HEK293 (cell line): ENCODE measurements at regions not wholly inside any gene's neighbourhood (a gene's known extent, or its start where the extent isn't known, plus 50 kb on each side); places are given as distances from the start of the nearest gene placed in this dataset.

ENCODE experiments used
- KLF1 ChIP-seq: fragments of 450-650 bp; formaldehyde crosslinking; IDR thresholded peaks from 2 replicates; pipeline ENCODE4 v1.5.1; 2016; ENCODE audit warnings: missing biosample characterization, missing genetic modification characterization
- KLF16 ChIP-seq: fragments of 450-650 bp; formaldehyde crosslinking; IDR thresholded peaks from 2 replicates; pipeline ENCODE4 v1.5.1; 2017; ENCODE audit warnings: missing biosample characterization, missing genetic modification characterization
- OSR2 ChIP-seq: fragments of 450-650 bp; formaldehyde crosslinking; IDR thresholded peaks from 2 replicates; pipeline ENCODE4 v1.5.1; 2016; ENCODE audit warnings: missing biosample characterization, missing genetic modification characterization
- ZBTB7A ChIP-seq: fragments of 450-650 bp; formaldehyde crosslinking; IDR thresholded peaks from 2 replicates; pipeline ENCODE4 v1.5.1; 2016; ENCODE audit warnings: low read depth, missing biosample characterization, missing genetic modification characterization
- ZNF23 ChIP-seq: fragments of 450-650 bp; formaldehyde crosslinking; IDR thresholded peaks from 2 replicates; pipeline ENCODE4 v1.5.1; 2016; ENCODE audit warnings: missing biosample characterization, missing genetic modification characterization, borderline replicate concordance
- ZNF521 ChIP-seq: fragments of 450-650 bp; formaldehyde crosslinking; IDR thresholded peaks from 2 replicates; pipeline ENCODE4 v1.5.1; 2017; ENCODE audit warnings: missing biosample characterization, mild to moderate bottlenecking, missing genetic modification characterization
- ZNF776 ChIP-seq: fragments of 450-650 bp; formaldehyde crosslinking; IDR thresholded peaks from 2 replicates; pipeline ENCODE4 v1.5.0; 2017; ENCODE audit warnings: missing biosample characterization, missing genetic modification characterization, borderline replicate concordance
- ZSCAN30 ChIP-seq: fragments of 450-650 bp; IDR thresholded peaks from 2 replicates; pipeline ENCODE4 v1.5.1; 2018; ENCODE audit warnings: missing biosample characterization, mild to moderate bottlenecking, missing genetic modification characterization, moderate library complexity
- TF ChIP-seq, protein P1 (sequence below): fragments of 450-650 bp; formaldehyde crosslinking; IDR thresholded peaks from 2 replicates; pipeline ENCODE4 v1.5.1; 2016; ENCODE audit warnings: missing biosample characterization, missing genetic modification characterization
- TF ChIP-seq, protein P2 (sequence below): fragments of 450-650 bp; formaldehyde crosslinking; IDR thresholded peaks from 2 replicates; pipeline ENCODE4 v1.5.1; 2016; ENCODE audit warnings: missing biosample characterization, missing genetic modification characterization
- TF ChIP-seq, protein P3 (sequence below): fragments of 450-650 bp; formaldehyde crosslinking; IDR thresholded peaks from 2 replicates; pipeline ENCODE4 v1.5.1; 2016; ENCODE audit warnings: missing biosample characterization, missing genetic modification characterization

DNA sequence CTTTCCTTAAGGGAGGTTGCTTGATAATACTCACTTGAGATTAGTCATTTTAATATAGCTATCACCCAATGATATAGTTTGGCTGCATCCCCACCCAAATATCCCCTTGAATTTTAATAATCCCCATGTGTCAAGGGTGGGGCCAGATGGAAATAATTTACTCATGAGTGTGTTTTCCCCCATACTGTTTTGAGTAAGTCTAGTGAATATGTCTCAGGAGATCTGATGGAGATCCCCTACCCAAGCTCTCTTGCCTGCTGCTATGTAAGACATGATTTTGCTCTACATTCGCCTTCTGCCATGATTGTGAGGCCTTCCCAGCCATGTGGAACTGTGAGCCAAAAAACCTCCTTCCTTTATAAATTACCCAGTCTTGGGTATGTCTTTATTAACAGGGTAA lies 539.7 kb upstream of the GRID2 start:
- TF ChIP-seq ZNF521 (tag by site-specific recombination) (no peak), ZSCAN30 (no peak), OSR2 (tag by site-specific recombination) (no peak), ZBTB7A (tag by site-specific recombination) (no peak), ZNF776 (tag by site-specific recombination) (no peak), KLF1 (tag by site-specific recombination) (no peak), KLF16 (tag by site-specific recombination) (no peak), ZNF23 (no peak)
- TF ChIP-seq, protein P1, sequence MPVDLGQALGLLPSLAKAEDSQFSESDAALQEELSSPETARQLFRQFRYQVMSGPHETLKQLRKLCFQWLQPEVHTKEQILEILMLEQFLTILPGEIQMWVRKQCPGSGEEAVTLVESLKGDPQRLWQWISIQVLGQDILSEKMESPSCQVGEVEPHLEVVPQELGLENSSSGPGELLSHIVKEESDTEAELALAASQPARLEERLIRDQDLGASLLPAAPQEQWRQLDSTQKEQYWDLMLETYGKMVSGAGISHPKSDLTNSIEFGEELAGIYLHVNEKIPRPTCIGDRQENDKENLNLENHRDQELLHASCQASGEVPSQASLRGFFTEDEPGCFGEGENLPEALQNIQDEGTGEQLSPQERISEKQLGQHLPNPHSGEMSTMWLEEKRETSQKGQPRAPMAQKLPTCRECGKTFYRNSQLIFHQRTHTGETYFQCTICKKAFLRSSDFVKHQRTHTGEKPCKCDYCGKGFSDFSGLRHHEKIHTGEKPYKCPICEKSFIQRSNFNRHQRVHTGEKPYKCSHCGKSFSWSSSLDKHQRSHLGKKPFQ (tag by site-specific recombination), result no peak
- TF ChIP-seq, protein P2, sequence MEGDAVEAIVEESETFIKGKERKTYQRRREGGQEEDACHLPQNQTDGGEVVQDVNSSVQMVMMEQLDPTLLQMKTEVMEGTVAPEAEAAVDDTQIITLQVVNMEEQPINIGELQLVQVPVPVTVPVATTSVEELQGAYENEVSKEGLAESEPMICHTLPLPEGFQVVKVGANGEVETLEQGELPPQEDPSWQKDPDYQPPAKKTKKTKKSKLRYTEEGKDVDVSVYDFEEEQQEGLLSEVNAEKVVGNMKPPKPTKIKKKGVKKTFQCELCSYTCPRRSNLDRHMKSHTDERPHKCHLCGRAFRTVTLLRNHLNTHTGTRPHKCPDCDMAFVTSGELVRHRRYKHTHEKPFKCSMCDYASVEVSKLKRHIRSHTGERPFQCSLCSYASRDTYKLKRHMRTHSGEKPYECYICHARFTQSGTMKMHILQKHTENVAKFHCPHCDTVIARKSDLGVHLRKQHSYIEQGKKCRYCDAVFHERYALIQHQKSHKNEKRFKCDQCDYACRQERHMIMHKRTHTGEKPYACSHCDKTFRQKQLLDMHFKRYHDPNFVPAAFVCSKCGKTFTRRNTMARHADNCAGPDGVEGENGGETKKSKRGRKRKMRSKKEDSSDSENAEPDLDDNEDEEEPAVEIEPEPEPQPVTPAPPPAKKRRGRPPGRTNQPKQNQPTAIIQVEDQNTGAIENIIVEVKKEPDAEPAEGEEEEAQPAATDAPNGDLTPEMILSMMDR (tag by site-specific recombination), result no peak
- TF ChIP-seq, protein P3, sequence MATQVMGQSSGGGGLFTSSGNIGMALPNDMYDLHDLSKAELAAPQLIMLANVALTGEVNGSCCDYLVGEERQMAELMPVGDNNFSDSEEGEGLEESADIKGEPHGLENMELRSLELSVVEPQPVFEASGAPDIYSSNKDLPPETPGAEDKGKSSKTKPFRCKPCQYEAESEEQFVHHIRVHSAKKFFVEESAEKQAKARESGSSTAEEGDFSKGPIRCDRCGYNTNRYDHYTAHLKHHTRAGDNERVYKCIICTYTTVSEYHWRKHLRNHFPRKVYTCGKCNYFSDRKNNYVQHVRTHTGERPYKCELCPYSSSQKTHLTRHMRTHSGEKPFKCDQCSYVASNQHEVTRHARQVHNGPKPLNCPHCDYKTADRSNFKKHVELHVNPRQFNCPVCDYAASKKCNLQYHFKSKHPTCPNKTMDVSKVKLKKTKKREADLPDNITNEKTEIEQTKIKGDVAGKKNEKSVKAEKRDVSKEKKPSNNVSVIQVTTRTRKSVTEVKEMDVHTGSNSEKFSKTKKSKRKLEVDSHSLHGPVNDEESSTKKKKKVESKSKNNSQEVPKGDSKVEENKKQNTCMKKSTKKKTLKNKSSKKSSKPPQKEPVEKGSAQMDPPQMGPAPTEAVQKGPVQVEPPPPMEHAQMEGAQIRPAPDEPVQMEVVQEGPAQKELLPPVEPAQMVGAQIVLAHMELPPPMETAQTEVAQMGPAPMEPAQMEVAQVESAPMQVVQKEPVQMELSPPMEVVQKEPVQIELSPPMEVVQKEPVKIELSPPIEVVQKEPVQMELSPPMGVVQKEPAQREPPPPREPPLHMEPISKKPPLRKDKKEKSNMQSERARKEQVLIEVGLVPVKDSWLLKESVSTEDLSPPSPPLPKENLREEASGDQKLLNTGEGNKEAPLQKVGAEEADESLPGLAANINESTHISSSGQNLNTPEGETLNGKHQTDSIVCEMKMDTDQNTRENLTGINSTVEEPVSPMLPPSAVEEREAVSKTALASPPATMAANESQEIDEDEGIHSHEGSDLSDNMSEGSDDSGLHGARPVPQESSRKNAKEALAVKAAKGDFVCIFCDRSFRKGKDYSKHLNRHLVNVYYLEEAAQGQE, result no peak
